HEK293T (cell line): ENCODE measurements at regions not wholly inside any gene's neighbourhood (a gene's known extent, or its start where the extent isn't known, plus 50 kb on each side); places are given as distances from the start of the nearest gene placed in this dataset.

Experiments
- CTCF ChIA-PET: fragments of 350-600 bp; formaldehyde crosslinking; extraction: SDS; loops from one replicate; lab custom pipeline; 2021; ENCODE audit warnings: antibody characterized with exemption, inconsistent platforms; lab: Yijun Ruan, JAX
- POLR2A ChIA-PET: fragments of 350-600 bp; formaldehyde crosslinking; extraction: SDS; loops from one replicate; lab custom pipeline; 2020; ENCODE audit warnings: antibody characterized with exemption, inconsistent platforms; lab: Yijun Ruan, JAX
- DNase-seq: peaks from one replicate; pipeline ENCODE4 v3.0.0; 2012; ENCODE audit warnings: mixed read lengths; ENCODE audit errors: extremely low spot score
- ARNT ChIP-seq: fragments of 450-650 bp; IDR thresholded peaks from 2 replicates; pipeline ENCODE4 v1.6.1; 2017; ENCODE audit warnings: mild to moderate bottlenecking
- BHLHE40 ChIP-seq: fragments of 450-650 bp; IDR thresholded peaks from 2 replicates; pipeline ENCODE4 v1.6.1; 2016; ENCODE audit warnings: mild to moderate bottlenecking, moderate library complexity, borderline replicate concordance
- CTBP1 ChIP-seq: fragments of 450-650 bp; IDR thresholded peaks from 2 replicates; pipeline ENCODE4 v1.6.1; 2016; ENCODE audit warnings: borderline replicate concordance
- ELF4 ChIP-seq: fragments of 450-650 bp; IDR thresholded peaks from 2 replicates; pipeline ENCODE4 v1.6.1; 2017; ENCODE audit warnings: antibody characterized with exemption
- FOXA1 ChIP-seq: fragments of 450-650 bp; IDR thresholded peaks from 2 replicates; pipeline ENCODE4 v1.6.1; 2016; ENCODE audit warnings: mild to moderate bottlenecking
- FOXK2 ChIP-seq: fragments of 450-650 bp; IDR thresholded peaks from 2 replicates; pipeline ENCODE4 v1.6.1; 2016; ENCODE audit warnings: mild to moderate bottlenecking
- FOXM1 ChIP-seq: fragments of 450-650 bp; IDR thresholded peaks from 2 replicates; pipeline ENCODE4 v1.6.1; 2017; ENCODE audit warnings: mild to moderate bottlenecking, borderline replicate concordance
- HDGF ChIP-seq: fragments of 450-650 bp; IDR thresholded peaks from 2 replicates; pipeline ENCODE4 v1.6.1; 2017; ENCODE audit warnings: antibody characterized with exemption, borderline replicate concordance
- L3MBTL2 ChIP-seq: fragments of 450-650 bp; conservative IDR thresholded peaks from 2 replicates; pipeline ENCODE4 v1.6.1; 2016; ENCODE audit warnings: mild to moderate bottlenecking
- LEF1 ChIP-seq: fragments of 450-650 bp; IDR thresholded peaks from 2 replicates; pipeline ENCODE4 v1.6.1; 2017; ENCODE audit warnings: mild to moderate bottlenecking, borderline replicate concordance
- NFRKB ChIP-seq: fragments of 450-650 bp; IDR thresholded peaks from 2 replicates; pipeline ENCODE4 v1.6.1; 2016; ENCODE audit warnings: mild to moderate bottlenecking, moderate library complexity
- SP1 ChIP-seq: fragments of 450-650 bp; IDR thresholded peaks from 2 replicates; pipeline ENCODE4 v1.6.1; 2017
- SUZ12 ChIP-seq: fragments of 450-650 bp; IDR thresholded peaks from 2 replicates; pipeline ENCODE4 v1.6.1; 2016; ENCODE audit warnings: mild to moderate bottlenecking
- TARDBP ChIP-seq: fragments of 450-650 bp; IDR thresholded peaks from 2 replicates; pipeline ENCODE4 v1.6.1; 2016
- ZNF384 ChIP-seq: fragments of 450-650 bp; IDR thresholded peaks from 2 replicates; pipeline ENCODE4 v1.6.1; 2016
- TF ChIP-seq, protein P1 (sequence below): fragments of 450-650 bp; IDR thresholded peaks from 2 replicates; pipeline ENCODE4 v1.6.1; 2016

DNA sequence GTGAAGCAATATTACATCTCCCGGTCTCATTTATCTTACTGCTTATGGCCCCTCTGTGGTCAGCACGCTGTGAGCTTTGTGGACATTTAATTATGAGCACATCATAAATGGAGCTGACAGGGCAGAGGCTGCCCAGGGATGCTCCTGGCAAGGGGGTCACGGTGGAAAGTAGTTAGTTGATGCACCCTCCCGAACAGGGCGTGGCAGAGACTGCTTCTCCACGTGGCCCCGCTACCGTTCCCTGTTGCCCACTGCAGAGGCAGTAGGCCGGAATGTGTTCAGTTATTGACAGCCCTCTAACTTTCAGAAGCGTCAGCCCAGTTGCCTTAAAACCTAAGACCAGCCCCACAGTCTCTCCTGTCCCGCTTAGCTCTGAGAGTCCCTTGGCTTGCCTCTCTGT, 180.3 kb upstream of the ZNF507 start:
- DNase-seq, result no peak
- CTCF ChIA-PET, result no interaction called here
- POLR2A ChIA-PET, result no interaction called here
- no peak for TF ChIP-seq SP1
- no peak for TF ChIP-seq SUZ12
- TF ChIP-seq FOXM1, result no peak

- ChIA-PET CTCF (no interaction called here), POLR2A (no interaction called here)
- no peak for DNase-seq
- no peak for TF ChIP-seq CTBP1
- TF ChIP-seq FOXK2, result no peak
- no peak for TF ChIP-seq LEF1
- TF ChIP-seq TARDBP, result no peak
- no peak for TF ChIP-seq SUZ12
- TF ChIP-seq ARNT, result no peak
- TF ChIP-seq, protein P1, sequence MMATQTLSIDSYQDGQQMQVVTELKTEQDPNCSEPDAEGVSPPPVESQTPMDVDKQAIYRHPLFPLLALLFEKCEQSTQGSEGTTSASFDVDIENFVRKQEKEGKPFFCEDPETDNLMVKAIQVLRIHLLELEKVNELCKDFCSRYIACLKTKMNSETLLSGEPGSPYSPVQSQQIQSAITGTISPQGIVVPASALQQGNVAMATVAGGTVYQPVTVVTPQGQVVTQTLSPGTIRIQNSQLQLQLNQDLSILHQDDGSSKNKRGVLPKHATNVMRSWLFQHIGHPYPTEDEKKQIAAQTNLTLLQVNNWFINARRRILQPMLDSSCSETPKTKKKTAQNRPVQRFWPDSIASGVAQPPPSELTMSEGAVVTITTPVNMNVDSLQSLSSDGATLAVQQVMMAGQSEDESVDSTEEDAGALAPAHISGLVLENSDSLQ, result no peak
- no peak for TF ChIP-seq ZNF384
- TF ChIP-seq ELF4, result no peak
- TF ChIP-seq L3MBTL2, result no peak
- TF ChIP-seq FOXM1, result no peak
- TF ChIP-seq SP1, result no peak
- TF ChIP-seq BHLHE40, result no peak
- no peak for TF ChIP-seq FOXA1
- no peak for TF ChIP-seq NFRKB
- TF ChIP-seq HDGF, result no peak
These were observed 179.7 kb upstream of the ZNF507 start for GRCh38 chr19:32165750-32166149.

GRCh38 chr19:32166238-32166637, 179.2 kb upstream of the ZNF507 start:
- no peak for TF ChIP-seq SP1
- no peak for TF ChIP-seq LEF1
- TF ChIP-seq BHLHE40, result no peak
- no peak for TF ChIP-seq FOXA1
- no peak for TF ChIP-seq ZNF384
- TF ChIP-seq FOXK2, result no peak
- TF ChIP-seq FOXM1, result no peak
- no peak for TF ChIP-seq NFRKB
- no peak for TF ChIP-seq L3MBTL2
- TF ChIP-seq, protein P1, result no peak
- no peak for TF ChIP-seq ELF4
- TF ChIP-seq TARDBP, result no peak
- TF ChIP-seq HDGF, result no peak
- no peak for TF ChIP-seq ARNT
- CTCF ChIA-PET, result no interaction called here
- DNase-seq, result no peak

GRCh38 chr19:32168111-32168510, 177.3 kb upstream of the ZNF507 start:
- no peak for DNase-seq
- TF ChIP-seq ELF4 (no peak), TARDBP (no peak), FOXM1 (no peak), SP1 (no peak), FOXA1 (no peak), FOXK2 (no peak), SUZ12 (no peak)
- TF ChIP-seq, protein P1, result no peak
- ChIA-PET POLR2A (no interaction called here), CTCF (no interaction called here)

More at GRCh38 chr19:32166238-32166637, 179.2 kb upstream of the ZNF507 start:
- POLR2A ChIA-PET, result no interaction called here

DNA sequence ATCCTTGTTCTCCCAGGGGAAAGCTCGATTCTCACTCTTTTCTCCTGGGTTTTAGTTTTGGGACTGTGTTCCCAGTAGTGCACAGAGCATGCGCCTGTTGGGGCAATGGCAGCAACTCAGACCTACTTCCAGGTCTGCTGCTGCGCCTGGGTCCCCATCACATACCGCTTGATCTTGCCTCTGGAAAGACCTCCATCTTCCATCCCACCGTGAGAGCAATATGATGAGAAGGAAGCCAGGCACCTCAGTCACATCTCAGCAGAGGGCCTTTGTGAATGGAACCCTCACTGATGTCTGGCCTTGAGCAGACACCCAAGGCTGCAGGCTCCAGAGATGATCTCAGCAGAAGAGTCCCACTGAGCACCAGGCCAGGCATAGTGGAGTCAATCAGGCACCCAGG, 176.8 kb upstream of the ZNF507 start:
- CTCF ChIA-PET, result no interaction called here
- TF ChIP-seq BHLHE40, result no peak
- no peak for TF ChIP-seq SUZ12
- POLR2A ChIA-PET, result no interaction called here
- DNase-seq, result no peak

DNA sequence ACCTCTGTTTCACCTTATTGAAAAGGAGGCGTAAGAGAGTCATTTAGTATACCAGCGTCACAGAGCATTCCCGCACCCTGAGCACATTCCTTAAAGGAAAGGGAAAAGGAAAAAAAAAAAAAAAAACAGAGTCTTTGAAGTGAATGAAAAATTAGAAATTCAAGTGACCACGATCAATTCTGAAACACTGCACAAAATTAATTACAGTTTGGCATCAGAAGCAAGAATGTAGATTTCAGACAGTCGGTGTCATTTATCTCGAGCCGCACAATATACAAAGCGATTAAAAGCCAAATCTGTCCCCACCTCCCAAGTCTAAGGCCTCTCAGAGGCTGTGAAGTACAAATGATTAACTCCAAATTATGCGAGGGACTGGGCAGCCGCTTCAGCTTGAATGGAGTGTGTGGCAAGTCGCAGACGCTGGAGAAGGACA, 173.7 kb upstream of the ZNF507 start:
- POLR2A ChIA-PET, result no interaction called here
- TF ChIP-seq FOXK2, result no peak
- TF ChIP-seq FOXA1, result no peak
- no peak for TF ChIP-seq LEF1
- no peak for TF ChIP-seq ARNT
- TF ChIP-seq SUZ12, result no peak
- no peak for TF ChIP-seq FOXM1
- TF ChIP-seq ELF4, result no peak
- TF ChIP-seq TARDBP, result no peak
- no peak for TF ChIP-seq ZNF384
- no peak for TF ChIP-seq NFRKB
- no peak for TF ChIP-seq BHLHE40
- TF ChIP-seq SP1, result no peak
- TF ChIP-seq HDGF, result no peak
- TF ChIP-seq, protein P1, result no peak
- no peak for TF ChIP-seq L3MBTL2
- no peak for TF ChIP-seq CTBP1
- CTCF ChIA-PET, result no interaction called here
- DNase-seq, result no peak
